Limb (tissue), 2 donors: ENCODE measurements at regions not wholly inside any gene's neighbourhood (a gene's known extent, or its start where the extent isn't known, plus 50 kb on each side); places are given as distances from the start of the nearest gene placed in this dataset.
A peak's percentile ranks its signal among the peaks of the same experiment; 100 is the strongest.

Experiments
- DNase-seq, 2 donors: peaks; one replicate each; pipeline ENCODE4 v3.0.0-alpha.2; 2016; ENCODE audit errors: extremely low spot score in 2 of 2

DNA sequence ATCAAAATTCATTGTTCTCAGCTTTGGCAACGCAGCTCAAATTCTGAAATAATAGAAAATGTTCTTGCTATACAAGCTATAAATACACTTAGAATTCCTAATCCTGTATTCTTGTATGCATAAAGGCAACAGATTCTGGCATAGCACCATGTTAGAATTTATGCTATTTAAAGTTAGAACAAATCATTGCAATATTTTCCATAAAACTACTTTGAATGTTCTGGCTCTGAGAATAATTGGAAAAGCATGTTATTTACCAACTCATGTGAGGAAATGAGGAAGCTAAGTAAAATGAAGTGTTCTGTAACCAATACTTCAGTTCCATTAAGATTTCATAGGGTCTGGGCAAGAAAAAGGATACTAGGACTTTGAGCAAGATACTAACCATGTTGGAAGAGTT, 888.9 kb downstream of the SQOR start:
- DNase-seq = no peak

GRCh38 chr15:46525984-46526725, 891.3 kb downstream of the SQOR start:
- DNase-seq = no peak

DNA sequence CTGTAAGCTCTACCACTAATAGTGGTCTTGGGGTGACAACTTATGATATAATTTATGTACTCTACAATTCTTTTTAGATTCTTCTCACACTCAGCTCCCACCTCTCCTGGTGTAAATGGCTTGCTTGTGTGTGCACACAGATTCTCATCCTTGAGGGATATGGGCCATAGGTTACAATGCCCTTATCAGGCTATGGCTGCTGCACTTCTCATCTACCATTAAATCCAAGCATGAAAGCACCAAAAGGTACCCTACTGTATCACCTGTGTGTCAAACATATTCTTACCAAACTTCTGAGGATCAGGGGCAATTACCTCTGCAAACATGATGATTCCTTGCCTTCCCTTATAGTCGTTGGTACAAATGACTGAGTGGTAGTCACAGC, 891.9 kb downstream of the SQOR start:
- DNase-seq = no peak

- DNase-seq = no peak
These were observed 908.8 kb downstream of the SQOR start for GRCh38 chr15:46543626-46544025.

GRCh38 chr15:46548989-46549388, 914.2 kb downstream of the SQOR start:
- no peak for DNase-seq

DNA sequence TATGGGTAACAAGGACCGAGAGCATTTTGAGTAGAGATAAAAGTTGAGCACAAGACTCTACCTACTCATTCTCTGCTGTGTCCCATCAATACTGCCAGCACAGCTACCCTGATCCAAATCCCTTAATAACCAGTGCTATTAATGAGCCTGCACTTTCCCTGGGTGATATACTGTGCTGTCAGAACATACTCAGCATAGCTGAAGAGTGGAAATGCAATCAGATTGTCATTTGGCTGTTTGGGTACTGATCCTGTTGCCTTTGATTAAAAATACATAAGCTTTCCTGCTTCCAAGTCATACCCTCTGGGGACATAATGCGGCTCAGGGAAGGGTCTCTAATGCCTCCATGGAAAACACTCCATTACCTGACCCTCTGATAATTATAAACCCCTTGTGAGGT, 917.5 kb downstream of the SQOR start:
- no peak for DNase-seq

GRCh38 chr15:46555547-46555946, 920.7 kb downstream of the SQOR start:
- no peak for DNase-seq

DNA sequence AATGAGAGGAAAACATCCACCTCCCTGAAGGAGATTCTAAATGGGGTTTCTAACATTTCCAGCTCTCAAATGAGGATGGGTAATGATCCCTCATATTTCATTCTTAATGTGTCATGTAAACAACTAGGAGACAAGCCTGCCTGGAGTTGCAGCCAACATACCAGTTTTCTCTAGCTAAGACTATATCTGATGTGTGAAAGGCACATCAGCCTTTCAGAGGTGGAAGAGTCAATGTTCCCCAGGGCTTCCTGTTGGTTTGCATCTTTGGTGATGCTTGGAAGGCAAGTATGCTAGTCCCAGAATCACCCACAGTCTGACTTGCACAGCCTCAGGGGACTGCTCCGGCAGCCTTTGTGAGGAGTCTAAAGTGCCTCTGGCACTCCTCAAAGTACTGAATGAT, 921.2 kb downstream of the SQOR start:
- DNase-seq = no peak

DNA sequence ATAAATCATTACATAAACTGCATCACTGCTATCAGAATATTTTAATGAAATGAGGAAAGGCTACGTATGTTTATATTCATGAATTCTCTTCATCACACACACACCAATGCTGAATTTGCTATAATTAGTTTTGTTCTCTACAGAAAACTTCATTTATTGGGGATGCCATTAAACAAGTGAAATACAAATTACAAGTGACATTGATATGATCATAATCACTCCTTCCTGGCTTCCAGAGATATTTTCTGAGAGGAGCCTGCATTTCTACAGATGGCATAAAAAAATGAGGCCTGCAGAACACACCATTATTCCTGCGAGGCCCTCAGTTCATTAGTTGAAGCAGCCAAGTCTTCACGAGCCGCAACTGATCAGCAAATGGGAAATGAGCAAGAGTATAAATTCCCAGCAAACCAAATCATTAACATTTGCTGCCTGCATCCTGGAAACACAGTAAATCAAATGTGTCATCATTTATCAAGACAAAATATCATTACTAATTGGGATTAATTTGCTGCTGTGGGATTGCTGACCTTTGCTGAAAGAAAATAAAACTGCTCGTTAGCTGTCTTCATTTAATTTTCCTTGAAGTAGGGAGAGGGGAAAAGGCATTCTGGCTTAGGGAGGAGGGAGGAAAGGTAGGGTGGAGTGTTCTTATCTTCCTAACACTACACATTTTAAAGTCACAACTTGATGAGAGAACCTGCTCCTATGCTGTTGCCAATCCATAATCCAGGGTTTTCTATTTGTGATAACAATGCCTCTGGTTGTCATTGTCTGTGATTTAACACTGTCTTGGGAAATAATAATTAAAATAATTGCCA, 921.9 kb downstream of the SQOR start:
- DNase-seq = no peak

DNA sequence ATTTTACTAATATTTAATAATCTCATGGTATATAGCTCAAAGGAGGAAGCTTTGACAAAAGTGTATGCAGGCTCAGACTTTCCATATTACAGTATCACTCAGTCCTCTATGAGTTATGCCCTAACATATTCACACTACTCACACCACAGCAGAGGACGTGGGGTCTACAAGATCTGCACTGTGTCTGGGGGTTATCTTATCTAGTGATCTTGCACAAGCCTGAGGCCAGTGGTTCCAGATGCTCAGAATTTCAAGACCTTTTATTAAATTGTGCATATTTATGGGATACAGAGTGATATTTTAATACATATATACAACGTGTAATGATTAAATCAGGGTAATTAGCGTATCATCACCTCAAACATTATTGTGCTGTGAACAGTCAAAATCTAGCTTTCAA, 933.1 kb downstream of the SQOR start:
- DNase-seq = no peak

- DNase-seq = no peak
These were observed 935.0 kb downstream of the SQOR start for GRCh38 chr15:46569781-46570180.

DNA sequence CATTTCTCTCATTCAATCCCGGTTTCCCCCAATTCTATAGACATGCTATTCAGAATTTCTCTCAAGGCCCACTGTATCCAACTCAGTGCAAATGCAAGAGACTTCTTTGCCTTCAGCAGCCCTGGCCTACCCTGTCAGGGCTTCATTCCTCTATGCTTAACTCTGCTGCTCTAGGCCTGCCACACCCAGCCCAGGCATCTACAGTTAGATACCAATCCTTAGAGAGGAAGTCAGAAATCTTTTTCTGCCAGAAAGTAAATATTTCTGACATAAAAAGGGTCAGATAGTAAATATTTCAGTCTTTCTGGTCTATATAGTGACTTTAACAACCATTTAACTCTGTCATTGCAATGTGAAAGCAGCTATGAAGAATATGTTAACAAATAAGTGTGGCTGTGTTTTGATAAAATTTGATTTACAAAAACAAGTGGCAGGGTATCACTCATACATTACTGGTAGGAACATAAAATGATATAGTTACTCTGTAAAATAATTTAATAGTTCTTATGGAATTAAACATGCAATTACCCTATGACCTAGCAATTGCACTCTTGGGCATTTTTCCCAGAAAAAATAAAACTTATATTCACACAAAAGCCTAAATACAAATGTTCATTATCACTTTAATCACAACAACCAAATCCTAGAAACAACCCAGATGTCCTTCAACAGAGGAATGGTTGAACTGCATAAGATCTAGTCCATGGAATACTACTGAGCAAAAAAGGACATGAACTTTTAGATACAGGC, 942.0 kb downstream of the SQOR start:
- DNase-seq = peak in 1 of 2 donors; percentile 2

GRCh38 chr15:46577767-46578166, 942.9 kb downstream of the SQOR start:
- DNase-seq = no peak

DNA sequence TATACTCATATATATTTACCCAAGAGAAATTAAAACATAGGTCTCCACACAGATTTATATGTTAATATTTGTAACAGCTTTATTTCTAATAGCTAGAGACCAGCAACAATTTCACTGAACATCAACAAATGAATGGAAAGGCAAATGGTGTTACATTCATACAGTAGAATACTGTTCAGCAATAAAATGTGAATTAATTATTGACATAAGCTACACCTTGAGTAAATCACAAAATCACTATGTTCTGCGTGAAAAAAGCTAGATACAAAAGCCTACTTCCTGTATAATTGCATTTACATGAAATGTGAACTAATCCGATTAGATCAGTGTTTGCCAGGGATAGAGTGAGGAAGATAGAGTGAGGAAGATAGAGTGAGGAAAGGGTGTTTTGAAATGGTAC, 945.7 kb downstream of the SQOR start:
- no peak for DNase-seq

GRCh38 chr15:46580924-46581323, 946.1 kb downstream of the SQOR start:
- no peak for DNase-seq

DNA sequence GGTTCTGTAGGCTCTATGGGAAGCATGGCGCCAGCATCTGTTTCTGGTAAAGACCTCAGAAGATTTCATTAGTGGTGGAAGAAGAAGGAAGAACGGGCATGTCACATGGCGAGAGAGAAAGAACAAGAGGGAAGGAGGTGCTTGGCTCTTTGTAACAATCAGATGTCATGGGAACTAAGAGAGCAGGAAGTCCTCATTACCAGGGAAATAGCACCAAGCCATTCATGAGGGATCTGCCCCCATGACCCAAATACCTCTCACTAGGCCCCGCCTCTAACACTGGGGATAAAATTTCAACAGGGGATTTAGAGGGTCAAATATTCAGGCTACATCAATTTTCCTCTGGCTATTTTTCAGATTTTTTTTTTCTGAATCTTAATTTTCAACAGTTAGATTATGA, 954.3 kb downstream of the SQOR start:
- no peak for DNase-seq

DNA sequence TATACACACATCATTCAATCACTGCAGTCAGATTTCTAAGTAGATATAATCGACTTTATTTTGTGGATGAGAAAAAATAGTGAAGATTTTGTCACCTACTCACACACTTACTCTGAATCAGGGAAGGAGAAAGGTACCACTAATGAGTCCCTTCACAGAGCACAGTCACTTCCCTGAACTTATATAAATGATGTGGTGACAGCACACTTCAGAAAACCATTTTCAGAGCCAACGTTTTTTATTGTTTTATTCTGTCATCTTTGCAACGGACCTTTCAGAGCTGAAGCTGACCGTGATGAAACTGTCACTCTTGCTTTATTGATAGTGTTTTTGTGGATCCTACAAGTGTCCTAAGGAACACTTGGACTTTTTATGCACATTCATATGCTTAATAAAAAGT, 956.6 kb downstream of the SQOR start:
- DNase-seq = no peak

DNA sequence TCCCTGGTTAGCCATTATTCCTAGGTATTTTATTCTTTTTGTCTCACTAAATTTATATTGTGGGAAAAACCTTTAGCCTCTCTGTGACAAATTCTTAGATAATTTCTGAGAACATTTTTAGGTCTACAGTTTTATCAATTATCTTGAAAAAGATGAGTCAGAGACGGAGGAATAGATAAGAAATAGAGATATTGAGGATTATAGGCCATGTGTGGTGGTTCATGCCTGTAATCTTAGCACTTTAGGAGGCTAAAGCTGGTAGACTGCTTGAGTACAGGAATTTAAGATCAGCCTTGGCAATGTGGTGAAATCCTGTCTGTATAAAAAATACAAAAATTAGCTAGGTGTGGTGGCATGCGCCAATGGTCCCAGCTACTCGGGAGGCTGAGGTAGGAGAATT, 960.2 kb downstream of the SQOR start:
- DNase-seq = no peak

GRCh38 chr15:46607077-46607476, 972.2 kb downstream of the SQOR start:
- DNase-seq = no peak

GRCh38 chr15:46616033-46616432, 981.2 kb downstream of the SQOR start:
- no peak for DNase-seq

DNA sequence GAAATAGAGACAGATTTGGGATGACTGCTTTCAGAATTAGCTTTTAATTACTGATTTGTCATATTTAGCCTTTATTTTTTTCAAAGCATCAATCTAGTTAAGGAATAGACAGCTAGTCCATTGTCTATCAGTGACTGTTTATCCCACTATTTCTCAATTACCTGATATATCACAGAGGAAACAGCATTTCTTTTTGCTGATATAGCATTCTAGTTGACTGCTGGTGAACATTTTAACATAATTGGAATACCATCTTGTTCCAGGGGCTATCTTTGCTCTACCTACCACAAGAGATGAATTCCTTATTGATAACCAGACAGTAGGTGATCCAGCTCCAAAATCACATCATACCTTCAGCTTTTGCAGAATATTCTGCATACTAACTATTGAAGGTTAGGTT, 982.7 kb downstream of the SQOR start:
- no peak for DNase-seq

DNA sequence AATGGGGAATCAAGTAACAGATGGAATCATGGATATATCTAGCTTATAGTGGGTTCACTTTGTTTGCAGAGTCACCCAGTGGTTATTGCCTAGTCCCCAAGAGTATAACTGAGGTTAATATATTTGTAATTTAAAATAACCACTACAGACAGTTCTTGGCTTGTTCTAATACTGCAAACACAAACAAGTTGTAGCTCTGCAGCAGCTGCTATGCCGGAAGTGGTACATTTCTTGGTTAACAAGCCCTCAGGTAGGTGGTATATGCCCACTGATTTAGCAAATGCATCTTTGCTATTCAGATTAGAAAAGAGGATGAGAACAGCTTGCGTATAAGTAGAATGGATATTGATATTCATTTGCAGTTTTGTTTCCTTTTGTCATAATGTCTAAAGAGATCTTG, 984.2 kb downstream of the SQOR start:
- no peak for DNase-seq
